ENCODE measurements at regions not wholly inside any gene's neighbourhood (a gene's known extent, or its start where the extent isn't known, plus 50 kb on each side); places are given as distances from the start of the nearest gene placed in this dataset.

DNA sequence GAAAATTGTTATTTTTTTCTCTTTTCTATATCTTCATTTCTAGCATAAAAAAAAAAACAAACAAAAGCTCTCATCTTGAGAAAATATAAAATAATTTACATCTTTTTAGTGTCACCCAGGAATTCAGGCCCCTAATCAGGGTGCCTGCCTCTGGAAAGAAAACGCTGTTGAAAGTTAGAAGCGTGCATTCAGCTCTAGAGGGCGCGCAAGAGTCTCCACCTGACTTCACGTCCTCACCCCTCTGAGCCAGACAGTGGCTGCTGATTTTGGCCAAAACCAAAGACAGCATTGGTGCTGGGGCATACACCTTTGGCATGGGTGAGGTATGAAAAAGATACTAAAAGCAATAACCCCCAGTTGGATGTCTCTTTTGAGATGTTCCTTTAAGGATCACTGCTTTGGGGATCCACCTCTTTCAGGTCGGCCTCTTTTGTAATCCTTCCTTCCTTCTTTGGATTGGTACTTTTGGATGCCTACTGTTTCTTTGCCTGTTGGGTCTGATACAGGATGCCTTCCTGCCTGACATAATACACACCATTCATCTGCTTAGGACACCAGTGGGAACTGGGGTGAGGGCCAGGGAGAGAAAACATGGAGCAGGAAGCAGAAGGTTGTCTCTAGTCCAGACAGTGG lies 77.6 kb upstream of the CHRM3 start:
- TF ChIP-seq POLR2A (IDR thresholded peaks at IDR 0.05): no peak
- TF ChIP-seq, protein P1, sequence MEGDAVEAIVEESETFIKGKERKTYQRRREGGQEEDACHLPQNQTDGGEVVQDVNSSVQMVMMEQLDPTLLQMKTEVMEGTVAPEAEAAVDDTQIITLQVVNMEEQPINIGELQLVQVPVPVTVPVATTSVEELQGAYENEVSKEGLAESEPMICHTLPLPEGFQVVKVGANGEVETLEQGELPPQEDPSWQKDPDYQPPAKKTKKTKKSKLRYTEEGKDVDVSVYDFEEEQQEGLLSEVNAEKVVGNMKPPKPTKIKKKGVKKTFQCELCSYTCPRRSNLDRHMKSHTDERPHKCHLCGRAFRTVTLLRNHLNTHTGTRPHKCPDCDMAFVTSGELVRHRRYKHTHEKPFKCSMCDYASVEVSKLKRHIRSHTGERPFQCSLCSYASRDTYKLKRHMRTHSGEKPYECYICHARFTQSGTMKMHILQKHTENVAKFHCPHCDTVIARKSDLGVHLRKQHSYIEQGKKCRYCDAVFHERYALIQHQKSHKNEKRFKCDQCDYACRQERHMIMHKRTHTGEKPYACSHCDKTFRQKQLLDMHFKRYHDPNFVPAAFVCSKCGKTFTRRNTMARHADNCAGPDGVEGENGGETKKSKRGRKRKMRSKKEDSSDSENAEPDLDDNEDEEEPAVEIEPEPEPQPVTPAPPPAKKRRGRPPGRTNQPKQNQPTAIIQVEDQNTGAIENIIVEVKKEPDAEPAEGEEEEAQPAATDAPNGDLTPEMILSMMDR (IDR thresholded peaks at IDR 0.05): no peak
- TF ChIP-seq POLR2AphosphoS5 (IDR thresholded peaks at IDR 0.05): no peak
- no peaks in the 10 kb centered on the region for H3K36me3 ChIP-seq
- intact Hi-C loops (cut with DNase I): no loop called here
- H3K27me3 ChIP-seq (replicated peaks; ENCODE audit: insufficient read depth): no peaks in the 10 kb centered on the region
- no peak for DNase-seq (ENCODE audit: low spot score)
- 38% methylated on average over 6 of the region's 6 CpGs for WGBS
- H3K4me3 ChIP-seq: no peak overlapping the region
- H3K9me3 ChIP-seq: no peaks in the 10 kb centered on the region
- H3K27ac ChIP-seq: no peak overlapping the region
- no peaks in the 10 kb centered on the region for H3K4me1 ChIP-seq (replicated peaks)

DNA sequence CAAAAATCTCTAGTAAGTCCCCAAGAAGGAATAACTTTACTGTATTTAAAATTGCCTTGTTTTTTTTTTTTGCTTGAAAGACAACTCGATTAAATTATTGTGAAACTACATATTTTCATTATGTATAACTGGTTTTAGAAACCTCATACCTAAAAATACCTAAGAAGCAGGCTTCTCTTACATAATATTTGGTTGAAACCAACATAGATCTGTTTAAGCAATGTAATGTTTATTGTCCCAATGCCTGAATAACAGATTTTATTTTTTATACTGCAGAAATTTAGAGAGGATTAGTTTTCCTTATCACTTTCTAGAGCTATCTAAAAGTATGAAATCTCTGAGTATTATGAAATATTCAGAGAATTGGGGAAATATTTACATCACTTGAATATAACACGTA lies 78.5 kb upstream of the CHRM3 start:
- TF ChIP-seq, protein P1 (IDR thresholded peaks at IDR 0.05): no peak
- TF ChIP-seq POLR2AphosphoS5 (IDR thresholded peaks at IDR 0.05): no peak
- TF ChIP-seq POLR2A (IDR thresholded peaks at IDR 0.05): no peak
- H3K9me3 ChIP-seq: no peaks in the 10 kb centered on the region
- WGBS: 46% methylated on average over 2 of the region's 2 CpGs
- no peaks in the 10 kb centered on the region for H3K36me3 ChIP-seq
- intact Hi-C loops (cut with DNase I): no loop called here
- H3K4me1 ChIP-seq (replicated peaks): no peaks in the 10 kb centered on the region
- no peak overlapping the region for H3K27ac ChIP-seq
- DNase-seq (ENCODE audit: low spot score): no peak
- H3K27me3 ChIP-seq (replicated peaks; ENCODE audit: insufficient read depth): no peaks in the 10 kb centered on the region
- H3K4me3 ChIP-seq: no peak overlapping the region

DNA sequence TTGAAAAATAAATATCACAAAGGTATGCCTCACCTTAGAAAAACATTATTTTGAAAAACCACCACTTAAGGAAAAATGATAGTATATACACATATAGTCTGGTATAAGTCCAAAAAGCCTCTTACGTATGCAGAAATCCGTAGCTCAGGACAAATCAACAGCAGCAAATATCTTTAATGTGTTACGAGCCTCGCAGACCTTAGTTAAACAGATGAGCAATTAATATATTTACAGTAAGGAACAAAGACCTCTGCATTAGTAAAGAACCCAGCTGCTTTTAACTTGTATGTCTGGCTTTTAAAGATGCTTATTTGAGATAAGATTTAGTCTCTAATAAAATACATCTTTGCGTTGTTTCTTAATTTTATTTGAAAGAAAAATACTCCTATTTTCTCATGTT lies 79.9 kb upstream of the CHRM3 start:
- WGBS: 30% methylated on average over 5 of the region's 5 CpGs
- no peaks in the 10 kb centered on the region for H3K9me3 ChIP-seq
- no peak for DNase-seq (ENCODE audit: low spot score)
- no peaks in the 10 kb centered on the region for H3K4me1 ChIP-seq (replicated peaks)
- TF ChIP-seq POLR2AphosphoS5 (IDR thresholded peaks at IDR 0.05) (no peak), POLR2A (IDR thresholded peaks at IDR 0.05) (no peak)
- TF ChIP-seq, protein P1 (IDR thresholded peaks at IDR 0.05): no peak
- H3K4me3 ChIP-seq: no peak overlapping the region
- H3K27me3 ChIP-seq (replicated peaks; ENCODE audit: insufficient read depth): no peaks in the 10 kb centered on the region
- no peaks in the 10 kb centered on the region for H3K36me3 ChIP-seq
- intact Hi-C loops (cut with DNase I): no loop called here
- H3K27ac ChIP-seq: no peak overlapping the region

DNA sequence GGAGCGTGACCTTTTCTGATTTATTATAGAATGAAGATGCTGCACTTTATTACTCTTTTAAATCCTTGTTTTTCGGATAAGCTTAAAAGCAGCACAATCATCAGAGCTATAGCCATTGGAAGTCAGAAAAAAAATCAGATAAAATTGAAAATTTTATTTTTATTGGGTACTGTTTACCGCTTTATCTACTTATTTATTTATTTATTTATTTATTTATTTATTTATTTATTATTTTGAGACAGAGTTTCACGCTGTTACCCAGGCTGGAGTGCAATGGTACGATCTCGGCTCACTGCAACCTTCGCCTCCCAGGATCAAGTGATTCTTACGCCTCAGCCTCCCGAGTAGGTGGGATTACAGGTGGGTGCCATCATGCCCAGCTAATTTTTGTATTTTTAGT lies 83.1 kb upstream of the CHRM3 start:
- 90% methylated on average over 9 of the region's 9 CpGs for WGBS
- no peaks in the 10 kb centered on the region for H3K27me3 ChIP-seq (replicated peaks; ENCODE audit: insufficient read depth)
- no peak overlapping the region for H3K4me3 ChIP-seq
- no peak for TF ChIP-seq POLR2A (IDR thresholded peaks at IDR 0.05)
- TF ChIP-seq POLR2AphosphoS5 (IDR thresholded peaks at IDR 0.05): no peak
- TF ChIP-seq, protein P1 (IDR thresholded peaks at IDR 0.05): no peak
- intact Hi-C loops (cut with DNase I): no loop called here
- DNase-seq (ENCODE audit: low spot score): no peak
- H3K4me1 ChIP-seq (replicated peaks): no peaks in the 10 kb centered on the region
- no peaks in the 10 kb centered on the region for H3K9me3 ChIP-seq
- H3K36me3 ChIP-seq: no peaks in the 10 kb centered on the region
- no peak overlapping the region for H3K27ac ChIP-seq

DNA sequence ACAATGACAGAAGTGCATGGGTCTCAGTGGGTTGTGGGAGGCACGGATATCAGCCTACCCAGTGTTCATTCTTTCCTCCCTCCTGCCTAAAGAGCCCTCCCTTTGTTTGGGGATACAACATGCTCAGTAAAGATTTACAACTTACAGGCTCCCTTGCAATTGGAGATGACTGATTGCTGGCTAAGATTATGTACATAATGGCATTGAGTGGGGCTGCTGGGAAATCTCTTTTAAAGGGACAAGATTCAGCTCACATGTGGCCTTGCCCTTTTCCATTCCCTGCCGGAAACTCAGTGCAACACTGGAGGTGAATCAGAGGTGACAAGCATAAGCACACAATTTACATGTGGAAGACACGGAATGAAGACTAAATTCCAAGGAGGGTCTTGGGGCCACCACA lies 83.7 kb upstream of the CHRM3 start:
- H3K4me1 ChIP-seq (replicated peaks): no peaks in the 10 kb centered on the region
- no peaks in the 10 kb centered on the region for H3K27me3 ChIP-seq (replicated peaks; ENCODE audit: insufficient read depth)
- TF ChIP-seq POLR2AphosphoS5 (IDR thresholded peaks at IDR 0.05): no peak
- TF ChIP-seq, protein P1 (IDR thresholded peaks at IDR 0.05): no peak
- no peak for TF ChIP-seq POLR2A (IDR thresholded peaks at IDR 0.05)
- 65% methylated on average over 3 of the region's 3 CpGs for WGBS
- H3K27ac ChIP-seq: no peak overlapping the region
- no peak for DNase-seq (ENCODE audit: low spot score)
- H3K4me3 ChIP-seq: no peak overlapping the region
- no peaks in the 10 kb centered on the region for H3K9me3 ChIP-seq
- intact Hi-C loops (cut with DNase I): no loop called here
- H3K36me3 ChIP-seq: no peaks in the 10 kb centered on the region
